Activated naive CD8-positive, alpha-beta T cell treated with anti-CD3 and anti-CD28 coated beads for 36 hours (primary cell): ENCODE measurements at regions not wholly inside any gene's neighbourhood (a gene's known extent, or its start where the extent isn't known, plus 50 kb on each side); places are given as distances from the start of the nearest gene placed in this dataset.
"Not testable (repeated sequence)": the region's sequence is repeated elsewhere in the genome, so short reads cannot be mapped to it uniquely, and the experiment has no call there.

Experiments
- DNase-seq: peaks from one replicate; pipeline ENCODE4 v3.0.0; 2021
- H3K27ac Mint-ChIP-seq: one replicate; pipeline ENCODE4 v1.8.0; 2022; ENCODE audit warnings: mild to moderate bottlenecking, moderate library complexity, mixed read lengths
- H3K27me3 Mint-ChIP-seq: one replicate; pipeline ENCODE4 v1.8.0; 2022; ENCODE audit warnings: mild to moderate bottlenecking, mixed read lengths
- H3K36me3 Mint-ChIP-seq: one replicate; pipeline ENCODE4 v1.8.0; 2021; ENCODE audit warnings: mild to moderate bottlenecking, mixed read lengths
- H3K4me1 Mint-ChIP-seq: one replicate; pipeline ENCODE4 v1.8.0; 2021; ENCODE audit warnings: mixed read lengths
- H3K4me3 Mint-ChIP-seq: one replicate; pipeline ENCODE4 v1.8.0; 2022; ENCODE audit warnings: mild to moderate bottlenecking, moderate library complexity, mixed read lengths
- H3K9me3 Mint-ChIP-seq: one replicate; pipeline ENCODE4 v1.8.0; 2022; ENCODE audit warnings: mixed read lengths

DNA sequence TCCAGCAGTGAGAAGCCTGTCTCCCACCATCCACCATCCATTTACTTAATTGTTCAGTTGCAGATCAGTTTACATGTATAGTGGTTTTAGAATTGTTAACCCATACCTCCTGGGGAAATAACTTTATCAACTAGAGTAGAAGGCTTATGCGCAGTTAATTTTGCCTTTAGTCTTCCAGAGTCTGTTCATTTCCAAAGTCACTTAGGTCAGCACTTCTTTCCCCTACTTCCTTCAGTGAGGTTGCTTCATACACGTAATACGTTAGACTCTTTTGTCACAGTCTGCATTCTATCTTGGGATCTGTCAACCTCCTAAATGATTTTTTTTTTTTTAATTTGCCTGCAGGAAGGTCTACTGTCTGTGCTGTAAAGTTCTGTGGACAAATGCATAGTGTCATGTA lies 495.6 kb upstream of the ISX start:
- H3K27ac Mint-ChIP-seq: no peak overlapping the region
- H3K4me3 Mint-ChIP-seq: no peak overlapping the region
- DNase-seq: no peak
- H3K27me3 Mint-ChIP-seq: no peaks in the 10 kb centered on the region
- peaks cover 2% of the 10 kb centered on the region for H3K9me3 Mint-ChIP-seq
- H3K36me3 Mint-ChIP-seq: no peaks in the 10 kb centered on the region
- H3K4me1 Mint-ChIP-seq: no peaks in the 10 kb centered on the region

DNA sequence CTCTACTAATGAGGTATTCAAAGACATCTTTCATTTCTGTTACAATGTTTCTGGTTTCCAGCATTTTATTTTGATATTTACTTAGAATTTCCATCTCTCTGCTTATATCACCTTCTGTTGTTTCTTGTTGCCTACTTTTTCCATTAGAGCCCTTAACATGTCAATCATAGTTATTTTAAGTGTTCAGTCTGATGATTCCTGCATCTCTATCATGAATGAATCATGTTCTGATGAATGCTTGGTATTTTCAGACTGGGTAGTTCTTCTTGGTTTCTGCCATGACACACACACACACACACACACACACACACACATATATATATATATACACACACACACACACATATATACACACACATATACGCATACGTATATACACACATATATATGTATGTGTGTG lies 486.4 kb upstream of the ISX start:
- no peaks in the 10 kb centered on the region for H3K4me1 Mint-ChIP-seq
- peaks cover 2% of the 10 kb centered on the region for H3K9me3 Mint-ChIP-seq
- H3K27ac Mint-ChIP-seq: no peak overlapping the region
- no peak for DNase-seq
- no peak overlapping the region for H3K4me3 Mint-ChIP-seq
- no peaks in the 10 kb centered on the region for H3K36me3 Mint-ChIP-seq
- H3K27me3 Mint-ChIP-seq: peaks cover 5% of the 10 kb centered on the region

DNA sequence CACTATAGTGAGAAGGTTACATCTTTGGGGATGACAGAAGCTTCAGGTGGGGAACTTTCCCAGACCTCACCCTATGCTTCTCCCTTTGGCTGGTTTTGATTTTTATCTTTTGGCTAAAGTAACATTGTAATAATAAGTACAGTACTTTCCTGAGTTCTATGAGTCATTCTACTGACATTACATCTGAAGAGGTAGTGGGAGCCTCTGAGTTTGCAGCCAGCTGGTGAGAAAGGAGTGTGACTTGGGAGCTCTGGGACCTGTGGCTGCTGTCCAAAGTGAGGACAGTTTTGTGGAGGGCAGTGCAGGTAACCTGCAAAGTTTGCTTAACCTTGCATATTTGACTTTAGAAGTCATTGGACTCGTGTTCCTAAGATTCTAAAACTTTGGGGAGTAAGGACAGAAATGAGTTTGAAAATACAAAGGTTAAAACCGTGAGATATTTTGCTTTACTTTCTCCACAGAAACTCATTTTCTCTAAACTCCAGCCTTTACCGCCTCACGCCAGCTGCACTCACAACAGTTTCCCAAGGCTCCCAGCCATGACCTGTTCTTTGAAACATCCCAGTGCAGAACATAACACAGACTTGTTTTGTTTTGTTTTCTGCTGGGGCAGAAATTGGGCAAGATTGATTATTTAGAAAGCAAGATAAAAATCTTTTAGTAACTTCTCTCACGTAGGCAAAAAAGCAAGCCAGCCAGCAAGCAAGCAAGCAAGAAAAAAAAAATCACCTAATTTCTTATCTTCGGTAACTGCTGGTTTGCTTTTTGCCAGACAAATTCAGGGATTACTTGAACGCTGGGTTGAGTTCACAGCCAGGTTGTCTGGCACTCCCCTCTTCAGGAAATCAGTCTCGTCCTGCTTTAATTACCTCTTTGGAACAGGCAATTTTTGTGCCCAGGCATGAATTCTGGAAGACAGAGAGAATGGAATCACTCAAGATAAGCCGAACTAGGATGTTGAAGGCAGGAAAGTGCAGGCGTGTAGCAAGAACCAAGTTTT lies 478.3 kb upstream of the ISX start:
- no peak overlapping the region for H3K27ac Mint-ChIP-seq
- no peaks in the 10 kb centered on the region for H3K36me3 Mint-ChIP-seq
- no peak for DNase-seq
- no peaks in the 10 kb centered on the region for H3K9me3 Mint-ChIP-seq
- H3K4me1 Mint-ChIP-seq: no peaks in the 10 kb centered on the region
- no peaks in the 10 kb centered on the region for H3K27me3 Mint-ChIP-seq
- H3K4me3 Mint-ChIP-seq: no peak overlapping the region

DNA sequence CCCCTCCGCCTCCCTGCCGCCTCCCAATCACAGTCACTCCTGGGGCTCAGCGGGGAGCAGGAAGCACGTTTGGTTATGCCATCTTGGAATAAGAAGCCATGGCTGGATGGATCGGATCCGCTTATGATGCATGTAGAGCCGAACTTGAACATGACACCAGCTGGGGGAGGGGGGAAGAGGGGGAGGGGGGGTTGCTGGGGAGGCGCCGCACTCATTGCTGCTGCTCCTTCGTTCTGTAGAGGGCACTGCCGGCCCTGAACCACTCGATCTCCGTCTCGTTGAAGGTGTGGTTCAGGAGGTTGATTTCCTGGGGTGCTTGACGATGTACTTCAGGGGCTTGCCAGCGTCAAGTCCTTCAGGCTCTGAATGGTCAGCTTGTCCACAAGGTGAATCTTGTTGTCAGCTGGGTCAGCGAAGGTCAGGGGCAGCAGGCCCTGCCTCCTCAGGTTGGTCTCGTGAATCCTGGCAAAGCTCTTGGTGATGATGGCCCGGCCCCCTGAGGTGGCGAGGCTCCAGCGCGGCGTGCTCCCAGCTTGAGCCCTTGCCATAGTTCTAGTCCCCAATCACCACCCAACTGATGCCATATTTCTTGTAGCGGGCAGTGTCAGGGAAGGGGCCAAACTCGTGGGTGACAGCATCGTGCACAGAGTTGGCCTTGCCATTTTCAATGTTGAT lies 476.9 kb upstream of the ISX start:
- no peaks in the 10 kb centered on the region for H3K27me3 Mint-ChIP-seq
- DNase-seq: no peak
- H3K36me3 Mint-ChIP-seq: no peaks in the 10 kb centered on the region
- H3K4me1 Mint-ChIP-seq: no peaks in the 10 kb centered on the region
- H3K4me3 Mint-ChIP-seq: no peak overlapping the region
- H3K27ac Mint-ChIP-seq: no peak overlapping the region
- no peaks in the 10 kb centered on the region for H3K9me3 Mint-ChIP-seq

- Mint-ChIP-seq H3K36me3 (no peaks in the 10 kb centered on the region), H3K27ac (no peak overlapping the region), H3K9me3 (no peaks in the 10 kb centered on the region), H3K4me1 (no peaks in the 10 kb centered on the region), H3K4me3 (no peak overlapping the region), H3K27me3 (no peaks in the 10 kb centered on the region)
- DNase-seq: no peak
These were observed 473.7 kb upstream of the ISX start for GRCh38 chr22:34592123-34592740.

- Mint-ChIP-seq H3K27ac (no peak overlapping the region), H3K27me3 (peaks cover 6% of the 10 kb centered on the region), H3K4me1 (no peaks in the 10 kb centered on the region), H3K4me3 (no peak overlapping the region), H3K9me3 (no peaks in the 10 kb centered on the region), H3K36me3 (no peaks in the 10 kb centered on the region)
- no peak for DNase-seq
These were observed 466.4 kb upstream of the ISX start for GRCh38 chr22:34599567-34599966.

- Mint-ChIP-seq H3K4me1 (no peaks in the 10 kb centered on the region), H3K27ac (no peak overlapping the region), H3K9me3 (no peaks in the 10 kb centered on the region), H3K36me3 (no peaks in the 10 kb centered on the region), H3K27me3 (peaks cover 6% of the 10 kb centered on the region), H3K4me3 (no peak overlapping the region)
- DNase-seq: no peak
These were observed 461.6 kb upstream of the ISX start for GRCh38 chr22:34604312-34604711.

GRCh38 chr22:34608106-34608505 lies 457.9 kb upstream of the ISX start:
- H3K27me3 Mint-ChIP-seq: no peaks in the 10 kb centered on the region
- DNase-seq: no peak
- no peak overlapping the region for H3K4me3 Mint-ChIP-seq
- no peaks in the 10 kb centered on the region for H3K4me1 Mint-ChIP-seq
- H3K36me3 Mint-ChIP-seq: no peaks in the 10 kb centered on the region
- H3K27ac Mint-ChIP-seq: no peak overlapping the region
- H3K9me3 Mint-ChIP-seq: peaks cover under 1% of the 10 kb centered on the region

GRCh38 chr22:34608540-34609115 lies 457.3 kb upstream of the ISX start:
- DNase-seq: no peak
- H3K4me1 Mint-ChIP-seq: no peaks in the 10 kb centered on the region
- peaks cover 3% of the 10 kb centered on the region for H3K27me3 Mint-ChIP-seq
- H3K36me3 Mint-ChIP-seq: no peaks in the 10 kb centered on the region
- H3K9me3 Mint-ChIP-seq: peaks cover 2% of the 10 kb centered on the region
- H3K4me3 Mint-ChIP-seq: no peak overlapping the region
- H3K27ac Mint-ChIP-seq: no peak overlapping the region

DNA sequence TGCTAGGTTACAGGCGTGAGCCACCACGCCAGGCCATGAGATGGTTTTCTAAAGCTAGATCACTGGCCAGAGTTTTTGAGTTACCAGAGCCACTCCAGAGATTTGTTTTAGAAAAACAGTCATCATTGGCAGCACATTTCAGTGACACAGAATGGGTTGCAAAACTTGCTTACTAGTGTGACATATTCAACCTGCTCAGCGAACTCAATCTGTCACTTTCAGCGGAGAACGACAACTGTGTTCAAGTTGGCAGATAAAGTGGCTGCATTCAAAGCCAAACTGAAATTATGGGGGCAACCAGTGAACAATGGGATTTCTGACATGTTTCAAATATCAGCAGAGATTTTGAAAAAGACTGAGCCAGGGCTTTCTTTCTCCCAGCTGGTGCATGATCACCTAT lies 456.3 kb upstream of the ISX start:
- DNase-seq: no peak
- Mint-ChIP-seq H3K4me3 (no peak overlapping the region), H3K4me1 (no peaks in the 10 kb centered on the region), H3K36me3 (no peaks in the 10 kb centered on the region), H3K9me3 (peaks cover 2% of the 10 kb centered on the region), H3K27me3 (peaks cover 9% of the 10 kb centered on the region), H3K27ac (no peak overlapping the region)

GRCh38 chr22:34620161-34620560 lies 445.8 kb upstream of the ISX start:
- no peaks in the 10 kb centered on the region for H3K36me3 Mint-ChIP-seq
- no peak for DNase-seq
- no peaks in the 10 kb centered on the region for H3K9me3 Mint-ChIP-seq
- H3K27me3 Mint-ChIP-seq: no peaks in the 10 kb centered on the region
- H3K4me3 Mint-ChIP-seq: no peak overlapping the region
- H3K4me1 Mint-ChIP-seq: no peaks in the 10 kb centered on the region
- H3K27ac Mint-ChIP-seq: no peak overlapping the region

GRCh38 chr22:34620832-34621231 lies 445.1 kb upstream of the ISX start:
- H3K9me3 Mint-ChIP-seq: no peaks in the 10 kb centered on the region
- H3K27me3 Mint-ChIP-seq: no peaks in the 10 kb centered on the region
- no peaks in the 10 kb centered on the region for H3K4me1 Mint-ChIP-seq
- DNase-seq: no peak
- no peaks in the 10 kb centered on the region for H3K36me3 Mint-ChIP-seq
- H3K4me3 Mint-ChIP-seq: no peak overlapping the region
- no peak overlapping the region for H3K27ac Mint-ChIP-seq

DNA sequence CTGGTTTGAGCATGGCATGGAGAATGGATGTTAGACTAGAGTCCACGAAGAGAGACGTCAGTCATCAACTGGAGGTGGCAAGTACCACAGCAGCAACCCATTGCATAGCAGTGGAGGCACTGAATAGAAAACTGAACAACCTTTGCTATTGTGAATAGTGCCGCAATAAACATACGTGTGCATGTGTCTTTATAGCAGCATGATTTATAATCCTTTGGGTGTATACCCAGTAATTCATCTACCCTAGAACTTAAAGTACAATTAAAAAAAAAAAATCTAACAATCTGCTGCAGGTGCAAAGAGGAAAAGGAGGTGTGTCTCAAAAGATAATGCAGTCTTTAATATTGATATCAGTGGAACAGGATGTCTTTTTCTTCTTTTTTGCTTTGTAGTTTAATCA lies 443.4 kb upstream of the ISX start:
- no peak for DNase-seq
- Mint-ChIP-seq H3K4me1 (no peaks in the 10 kb centered on the region), H3K36me3 (no peaks in the 10 kb centered on the region), H3K9me3 (no peaks in the 10 kb centered on the region), H3K27ac (no peak overlapping the region), H3K4me3 (no peak overlapping the region), H3K27me3 (no peaks in the 10 kb centered on the region)

- Mint-ChIP-seq H3K27ac (no peak overlapping the region), H3K4me3 (no peak overlapping the region)
These were observed 442.4 kb upstream of the ISX start for GRCh38 chr22:34623580-34623979.

DNA sequence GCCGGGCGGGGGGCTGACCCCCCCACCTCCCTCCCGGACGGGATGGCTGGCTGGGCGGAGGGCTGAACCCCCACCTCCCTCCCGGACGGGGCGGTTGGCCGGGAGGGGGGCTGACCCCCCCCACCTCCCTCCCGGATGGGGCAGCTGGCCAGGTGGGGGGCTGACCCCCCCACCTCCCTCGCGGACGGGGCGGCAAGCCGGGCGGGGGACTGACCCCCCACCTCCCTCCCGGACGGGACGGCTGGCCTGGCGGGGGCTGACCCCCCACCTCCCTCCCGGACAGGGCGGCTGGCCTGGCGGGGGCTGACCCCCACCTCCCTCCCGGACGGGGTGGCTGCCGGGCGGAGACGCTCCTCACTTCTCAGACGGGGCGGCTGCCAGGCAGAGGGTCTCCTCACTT lies 440.1 kb upstream of the ISX start:
- H3K27me3 Mint-ChIP-seq, DNase-seq, H3K4me3 Mint-ChIP-seq, H3K27ac Mint-ChIP-seq, H3K9me3 Mint-ChIP-seq, H3K36me3 Mint-ChIP-seq, H3K4me1 Mint-ChIP-seq: not testable (repeated sequence)

More at GRCh38 chr22:34623580-34623979, 442.4 kb upstream of the ISX start:
- Mint-ChIP-seq H3K27me3 (no peaks in the 10 kb centered on the region), H3K9me3 (no peaks in the 10 kb centered on the region), H3K4me1 (no peaks in the 10 kb centered on the region), H3K36me3 (no peaks in the 10 kb centered on the region)
- DNase-seq: no peak
